Neural progenitor cell (in vitro differentiated cells): ENCODE measurements at regions not wholly inside any gene's neighbourhood (a gene's known extent, or its start where the extent isn't known, plus 50 kb on each side); places are given as distances from the start of the nearest gene placed in this dataset.
A peak's percentile ranks its signal among the peaks of the same experiment; 100 is the strongest.

ENCODE experiments used
- DNase-seq: peaks from one replicate; pipeline ENCODE4 v3.0.0-alpha.2; 2016; ENCODE audit warnings: low spot score
- H2AFZ ChIP-seq: fragments of 200-600 bp; sonication (generic); replicated peaks from 2 replicates; pipeline ENCODE4 v1.6.1; 2016; ENCODE audit warnings: antibody characterized with exemption
- H3F3A ChIP-seq: fragments of 200-600 bp; sonication (generic); 2 replicates; pipeline ENCODE4 v1.6.1; 2016; ENCODE audit warnings: antibody characterized with exemption, low read depth
- H3K27ac ChIP-seq: fragments of 200-600 bp; sonication (generic); 2 replicates; pipeline ENCODE4 v1.5.1; 2016; ENCODE audit warnings: mild to moderate bottlenecking
- H3K27me3 ChIP-seq: fragments of 200-600 bp; sonication (generic); 2 replicates; pipeline ENCODE4 v1.6.1; 2016; ENCODE audit warnings: mild to moderate bottlenecking, moderate library complexity
- H3K36me3 ChIP-seq: fragments of 200-600 bp; sonication (generic); 2 replicates; pipeline ENCODE4 v1.5.1; 2016
- H3K4me1 ChIP-seq: fragments of 200-600 bp; sonication (generic); 2 replicates; pipeline ENCODE4 v1.6.1; 2016; ENCODE audit warnings: mixed run types
- H3K4me2 ChIP-seq: fragments of 200-600 bp; sonication (generic); 2 replicates; pipeline ENCODE4 v1.6.1; 2016
- H3K4me3 ChIP-seq: fragments of 200-600 bp; sonication (generic); 2 replicates; pipeline ENCODE4 v1.5.1; 2016
- H3K79me2 ChIP-seq: fragments of 200-600 bp; sonication (generic); 2 replicates; pipeline ENCODE4 v1.6.1; 2016; ENCODE audit warnings: low read depth
- H3K9ac ChIP-seq: fragments of 200-600 bp; sonication (generic); 2 replicates; pipeline ENCODE4 v1.6.1; 2016
- H3K9me3 ChIP-seq: fragments of 200-600 bp; sonication (generic); 2 replicates; pipeline ENCODE4 v1.5.1; 2016; ENCODE audit warnings: low read depth
- H4K20me1 ChIP-seq: fragments of 200-600 bp; sonication (generic); 2 replicates; pipeline ENCODE4 v1.6.1; 2016; ENCODE audit warnings: low read depth
- H3K27ac Mint-ChIP-seq: 3 replicates; pipeline ENCODE4 v1.8.0; 2021; ENCODE audit warnings: mixed read lengths
- H3K27me3 Mint-ChIP-seq: 2 replicates; pipeline ENCODE4 v1.8.0; 2022; ENCODE audit warnings: low read depth, mild to moderate bottlenecking, inconsistent platforms, moderate library complexity, mixed read lengths; ENCODE audit not compliant: insufficient read depth
- H3K36me3 Mint-ChIP-seq: 3 replicates; pipeline ENCODE4 v1.8.0; 2021; ENCODE audit warnings: mixed read lengths
- H3K4me1 Mint-ChIP-seq: 3 replicates; pipeline ENCODE4 v1.8.0; 2021; ENCODE audit warnings: mixed read lengths
- H3K4me3 Mint-ChIP-seq: 3 replicates; pipeline ENCODE4 v1.8.0; 2021; ENCODE audit warnings: mild to moderate bottlenecking, moderate library complexity, mixed read lengths
- H3K9me3 Mint-ChIP-seq: 3 replicates; pipeline ENCODE4 v1.8.0; 2020; ENCODE audit warnings: mixed read lengths
- CTCF ChIP-seq: fragments of 200-600 bp; sonication (generic); IDR thresholded peaks from 2 replicates; pipeline ENCODE4 v1.5.1; 2017; ENCODE audit warnings: antibody characterized with exemption, mild to moderate bottlenecking
- EZH2 ChIP-seq: fragments of 200-600 bp; sonication (generic); IDR thresholded peaks from 2 replicates; pipeline ENCODE4 v1.6.1; 2017; ENCODE audit warnings: antibody characterized with exemption, mild to moderate bottlenecking, moderate library complexity
- EZH2phosphoT487 ChIP-seq: fragments of 200-600 bp; sonication (generic); IDR thresholded peaks from 2 replicates; pipeline ENCODE4 v1.6.1; 2017; ENCODE audit warnings: antibody characterized with exemption

- peak overlapping the region; percentile 48 for H3K27ac ChIP-seq
- H3F3A ChIP-seq, result peaks cover 13% of the 10 kb centered on the region
- H3K9ac ChIP-seq, result no peak overlapping the region
- H3K27me3 ChIP-seq, result no peaks in the 10 kb centered on the region
- H3K9me3 Mint-ChIP-seq, result peaks cover 5% of the 10 kb centered on the region
- H3K79me2 ChIP-seq, result no peaks in the 10 kb centered on the region
- H3K4me1 Mint-ChIP-seq, result peaks cover 3% of the 10 kb centered on the region
- no peak overlapping the region for H3K27ac Mint-ChIP-seq
- peak overlapping the region; percentile 78 for H2AFZ ChIP-seq
- H3K4me2 ChIP-seq, result peak overlapping the region; percentile 65
- H3K36me3 Mint-ChIP-seq, result no peaks in the 10 kb centered on the region
- no peaks in the 10 kb centered on the region for H3K27me3 Mint-ChIP-seq
- TF ChIP-seq EZH2 (no peak), EZH2phosphoT487 (no peak), CTCF (no peak)
- H3K4me3 ChIP-seq, result peak overlapping the region; percentile 40
- peak; percentile 62 for DNase-seq
- no peaks in the 10 kb centered on the region for H3K9me3 ChIP-seq
- H4K20me1 ChIP-seq, result no peaks in the 10 kb centered on the region
- H3K36me3 ChIP-seq, result no peaks in the 10 kb centered on the region
- peaks cover 19% of the 10 kb centered on the region for H3K4me1 ChIP-seq
- H3K4me3 Mint-ChIP-seq, result no peak overlapping the region
These were observed 304.7 kb upstream of the GRM3 start for GRCh38 chr7:86339051-86339450.

- Histone ChIP-seq H3K9ac (no peak overlapping the region), H3K4me1 (peaks cover 15% of the 10 kb centered on the region), H3K9me3 (no peaks in the 10 kb centered on the region), H3K27me3 (no peaks in the 10 kb centered on the region), H3K27ac (no peak overlapping the region), H3K4me3 (no peak overlapping the region), H2AFZ (peak overlapping the region; percentile 56), H3K36me3 (no peaks in the 10 kb centered on the region), H4K20me1 (no peaks in the 10 kb centered on the region), H3K4me2 (peak overlapping the region; percentile 48), H3F3A (no peaks in the 10 kb centered on the region), H3K79me2 (no peaks in the 10 kb centered on the region)
- Mint-ChIP-seq H3K4me3 (no peak overlapping the region), H3K27ac (peak overlapping the region; percentile 87), H3K27me3 (no peaks in the 10 kb centered on the region), H3K4me1 (peaks cover 4% of the 10 kb centered on the region), H3K9me3 (no peaks in the 10 kb centered on the region), H3K36me3 (peaks cover 5% of the 10 kb centered on the region)
- no peak for TF ChIP-seq EZH2phosphoT487
- TF ChIP-seq EZH2, result no peak
- TF ChIP-seq CTCF, result no peak
- peak; percentile 39 for DNase-seq
These were observed 314.8 kb upstream of the GRM3 start for GRCh38 chr7:86328801-86329433.

GRCh38 chr7:86326847-86327246 lies 316.9 kb upstream of the GRM3 start:
- no peaks in the 10 kb centered on the region for H3K9me3 Mint-ChIP-seq
- TF ChIP-seq EZH2phosphoT487 (no peak), CTCF (no peak), EZH2 (no peak)
- peaks cover 5% of the 10 kb centered on the region for H3K36me3 Mint-ChIP-seq
- peaks cover 4% of the 10 kb centered on the region for H3K4me1 Mint-ChIP-seq
- no peaks in the 10 kb centered on the region for H3K27me3 ChIP-seq
- H3K27ac ChIP-seq, result no peak overlapping the region
- no peak overlapping the region for H3K4me3 Mint-ChIP-seq
- H3K27ac Mint-ChIP-seq, result no peak overlapping the region
- H3K9ac ChIP-seq, result no peak overlapping the region
- H3K36me3 ChIP-seq, result no peaks in the 10 kb centered on the region
- H3F3A ChIP-seq, result no peaks in the 10 kb centered on the region
- no peak overlapping the region for H2AFZ ChIP-seq
- no peak overlapping the region for H3K4me2 ChIP-seq
- H3K9me3 ChIP-seq, result no peaks in the 10 kb centered on the region
- peaks cover 15% of the 10 kb centered on the region for H3K4me1 ChIP-seq
- no peak overlapping the region for H3K4me3 ChIP-seq
- no peak for DNase-seq
- H3K27me3 Mint-ChIP-seq, result no peaks in the 10 kb centered on the region
- no peaks in the 10 kb centered on the region for H3K79me2 ChIP-seq
- H4K20me1 ChIP-seq, result no peaks in the 10 kb centered on the region
